Tibial nerve (tissue), 4 donors: ENCODE measurements at regions not wholly inside any gene's neighbourhood (a gene's known extent, or its start where the extent isn't known, plus 50 kb on each side); places are given as distances from the start of the nearest gene placed in this dataset.

Experiments used
- DNase-seq, 2 donors: peaks; one replicate each; pipeline ENCODE4 v3.0.0-alpha.2; 2019; ENCODE audit warnings: low spot score in 2 of 2
- H3K27ac ChIP-seq, 4 donors: fragments of 200-600 bp; sonication (generic) in 3 of 4; one replicate each; pipeline ENCODE4 v1.5.1; 2017 to 2019; ENCODE audit warnings: mild to moderate bottlenecking in 1 of 4
- H3K27me3 ChIP-seq, 2 donors: fragments of 200-600 bp; sonication (generic) in 1 of 2; one replicate each; pipeline versions ENCODE4 v1.5.1 to v1.6.0; 2017 to 2019
- H3K36me3 ChIP-seq, 3 donors: fragments of 200-600 bp; sonication (generic); one replicate each; pipeline ENCODE4 v1.5.1; 2018 to 2019
- H3K4me1 ChIP-seq, 4 donors: fragments of 200-600 bp; sonication (generic) in 3 of 4; one replicate each; pipeline ENCODE4 v1.5.1; 2017 to 2019
- H3K4me3 ChIP-seq, 4 donors: fragments of 200-600 bp; sonication (generic) in 3 of 4; one replicate each; pipeline ENCODE4 v1.5.1; 2017 to 2019; ENCODE audit warnings: mild to moderate bottlenecking in 1 of 4, moderate library complexity in 1 of 4
- H3K9me3 ChIP-seq, 4 donors: fragments of 200-600 bp; sonication (generic) in 3 of 4; one replicate each; pipeline ENCODE4 v1.5.1; 2017 to 2019
- EP300 ChIP-seq, 2 donors: sonication (generic); formaldehyde crosslinking; IDR thresholded peaks; one replicate each; pipeline ENCODE4 v1.6.1; 2017; ENCODE audit warnings: antibody characterized with exemption in 2 of 2, mild to moderate bottlenecking in 1 of 2
- POLR2A ChIP-seq, 2 donors: fragments of 450-650 bp; IDR thresholded peaks; one replicate each; pipeline ENCODE4 v1.6.1; 2017; ENCODE audit warnings: antibody characterized with exemption in 2 of 2, mild to moderate bottlenecking in 2 of 2, moderate library complexity in 2 of 2
- WGBS, 2 donors: methylation state at CpG; one replicate each; pipeline ENCODE4 v1.1.5; 2018; 5-methylcytosine and 5-hydroxymethylcytosine counted together
- TF ChIP-seq, protein P1 (sequence below), 5 experiments: fragments of 200-600 bp in 3 of 5; fragments of 450-650 bp in 2 of 5; sonication (generic) in 3 of 5; IDR thresholded peaks; one replicate each; pipeline ENCODE4 v1.5.1; 2016 to 2019; ENCODE audit warnings: antibody characterized with exemption in 5 of 5, mild to moderate bottlenecking in 3 of 5, moderate library complexity in 2 of 5

DNA sequence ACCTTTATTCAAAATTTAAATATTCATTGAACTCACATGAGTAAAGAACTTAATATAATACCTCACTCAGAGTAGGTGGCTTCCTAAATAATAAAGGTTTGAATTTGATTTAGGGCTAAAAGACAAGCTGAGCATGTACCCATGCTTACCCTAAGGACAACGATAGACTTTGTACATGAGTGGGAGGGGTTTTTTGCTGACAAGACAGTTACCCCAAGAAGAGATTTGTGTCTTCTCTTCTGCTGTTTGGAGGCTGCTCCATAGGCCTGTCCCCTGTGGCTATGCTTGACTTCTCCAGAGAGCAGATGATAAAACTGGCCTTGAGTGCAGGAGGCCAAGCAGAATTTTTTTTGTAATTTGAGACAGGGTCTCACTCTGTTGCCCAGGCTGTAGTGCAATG lies 383.9 kb downstream of the TMEM182 start:
- H3K36me3 ChIP-seq: no peaks in the 10 kb centered on the region
- H3K9me3 ChIP-seq: no peaks in the 10 kb centered on the region
- no peak overlapping the region for H3K4me3 ChIP-seq
- no peak overlapping the region for H3K27ac ChIP-seq
- no peaks in the 10 kb centered on the region for H3K27me3 ChIP-seq
- TF ChIP-seq, protein P1, sequence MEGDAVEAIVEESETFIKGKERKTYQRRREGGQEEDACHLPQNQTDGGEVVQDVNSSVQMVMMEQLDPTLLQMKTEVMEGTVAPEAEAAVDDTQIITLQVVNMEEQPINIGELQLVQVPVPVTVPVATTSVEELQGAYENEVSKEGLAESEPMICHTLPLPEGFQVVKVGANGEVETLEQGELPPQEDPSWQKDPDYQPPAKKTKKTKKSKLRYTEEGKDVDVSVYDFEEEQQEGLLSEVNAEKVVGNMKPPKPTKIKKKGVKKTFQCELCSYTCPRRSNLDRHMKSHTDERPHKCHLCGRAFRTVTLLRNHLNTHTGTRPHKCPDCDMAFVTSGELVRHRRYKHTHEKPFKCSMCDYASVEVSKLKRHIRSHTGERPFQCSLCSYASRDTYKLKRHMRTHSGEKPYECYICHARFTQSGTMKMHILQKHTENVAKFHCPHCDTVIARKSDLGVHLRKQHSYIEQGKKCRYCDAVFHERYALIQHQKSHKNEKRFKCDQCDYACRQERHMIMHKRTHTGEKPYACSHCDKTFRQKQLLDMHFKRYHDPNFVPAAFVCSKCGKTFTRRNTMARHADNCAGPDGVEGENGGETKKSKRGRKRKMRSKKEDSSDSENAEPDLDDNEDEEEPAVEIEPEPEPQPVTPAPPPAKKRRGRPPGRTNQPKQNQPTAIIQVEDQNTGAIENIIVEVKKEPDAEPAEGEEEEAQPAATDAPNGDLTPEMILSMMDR (IDR thresholded peaks at IDR 0.05): no peak
- DNase-seq: no peak
- WGBS, 2 donors: 63 to 68% methylated on average over 1 of the region's 1 CpG
- H3K4me1 ChIP-seq: no peaks in the 10 kb centered on the region

DNA sequence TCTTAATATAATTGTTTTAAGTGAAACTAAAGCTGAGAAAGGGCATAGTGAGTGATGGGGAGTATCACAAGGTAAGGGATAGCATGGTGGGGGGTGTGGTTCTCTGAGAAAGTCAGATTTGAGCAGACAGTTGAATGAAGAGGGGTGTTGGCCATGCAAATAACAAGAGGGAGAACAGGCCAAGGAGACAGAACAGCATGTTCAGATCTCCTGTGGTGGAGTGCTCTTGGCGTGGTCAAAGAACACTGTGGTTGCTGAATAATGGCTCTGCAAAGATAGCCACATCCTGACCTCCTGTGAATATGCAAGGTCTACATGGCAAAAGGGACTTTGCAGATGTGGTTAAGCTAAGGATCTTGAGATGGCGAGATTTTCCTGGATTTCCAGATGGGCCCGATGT lies 389.2 kb downstream of the TMEM182 start:
- no peak overlapping the region for H3K4me3 ChIP-seq
- H3K27me3 ChIP-seq: no peaks in the 10 kb centered on the region
- DNase-seq: no peak
- H3K9me3 ChIP-seq: no peaks in the 10 kb centered on the region
- TF ChIP-seq POLR2A (IDR thresholded peaks at IDR 0.05) (no peak), EP300 (IDR thresholded peaks at IDR 0.05) (no peak)
- TF ChIP-seq, protein P1 (IDR thresholded peaks at IDR 0.05): no peak
- H3K4me1 ChIP-seq: no peaks in the 10 kb centered on the region
- 84 to 95% methylated on average over 3 of the region's 3 CpGs for WGBS, 2 donors
- no peaks in the 10 kb centered on the region for H3K36me3 ChIP-seq
- no peak overlapping the region for H3K27ac ChIP-seq

DNA sequence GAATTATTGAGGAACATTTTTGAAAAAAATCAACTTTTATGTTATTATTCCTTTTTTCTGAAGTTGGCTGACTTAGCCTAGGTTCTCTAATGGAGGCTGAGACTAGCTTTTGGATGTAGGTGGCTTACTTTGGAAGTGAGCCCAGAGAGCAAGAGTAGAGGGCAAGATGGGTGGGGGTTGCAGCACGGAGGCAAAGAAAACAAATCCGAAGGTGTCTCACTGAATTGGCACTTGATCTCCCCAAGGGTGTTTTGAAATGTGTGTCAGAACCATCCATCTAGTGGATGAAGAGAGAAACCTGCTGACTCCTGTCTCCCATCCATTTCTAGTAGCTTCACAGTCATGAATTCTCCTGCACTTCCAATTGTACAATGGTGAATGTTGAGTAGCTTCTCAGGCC lies 390.7 kb downstream of the TMEM182 start:
- TF ChIP-seq POLR2A (IDR thresholded peaks at IDR 0.05) (no peak), EP300 (IDR thresholded peaks at IDR 0.05) (no peak)
- TF ChIP-seq, protein P1 (IDR thresholded peaks at IDR 0.05): no peak
- H3K36me3 ChIP-seq: no peaks in the 10 kb centered on the region
- H3K4me3 ChIP-seq: no peak overlapping the region
- no peaks in the 10 kb centered on the region for H3K9me3 ChIP-seq
- no peak for DNase-seq
- no peak overlapping the region for H3K27ac ChIP-seq
- H3K4me1 ChIP-seq: no peaks in the 10 kb centered on the region
- H3K27me3 ChIP-seq: no peaks in the 10 kb centered on the region
- WGBS, 2 donors: 35 to 61% methylated on average over 2 of the region's 2 CpGs

DNA sequence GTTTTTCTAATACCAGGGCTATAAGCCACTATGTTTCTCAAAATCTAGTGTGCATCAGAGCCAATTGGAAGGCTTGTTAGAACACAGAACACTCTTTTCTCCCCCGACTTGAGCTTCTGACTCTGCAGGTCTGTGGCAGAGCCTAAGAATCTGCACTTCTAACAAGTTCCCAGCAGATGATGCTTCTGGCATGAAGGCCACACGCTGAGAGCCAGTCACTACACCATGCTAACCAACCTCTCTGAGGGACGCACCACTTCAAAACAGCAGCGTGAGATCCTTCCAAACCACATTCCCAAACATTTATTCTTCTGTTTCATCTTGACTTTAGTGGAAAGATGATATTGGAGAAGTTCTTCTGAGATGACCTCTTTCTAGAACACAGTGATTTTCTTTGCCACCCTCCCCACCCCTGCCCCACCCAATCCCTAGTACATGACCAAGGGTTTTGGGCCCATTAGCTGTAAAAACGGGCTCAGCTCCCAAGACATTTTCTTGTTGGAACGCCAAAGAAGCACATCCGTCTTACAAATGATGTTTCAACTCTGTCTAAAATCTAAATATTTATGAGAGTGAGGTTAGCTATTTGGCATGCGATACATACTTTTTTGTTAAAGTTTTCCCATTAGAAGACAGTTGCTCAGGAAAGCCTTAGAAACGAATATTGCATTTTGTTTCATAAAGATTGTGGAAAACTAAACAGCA lies 391.9 kb downstream of the TMEM182 start:
- no peak overlapping the region for H3K4me3 ChIP-seq

GRCh38 chr2:103155308-103155707 lies 393.5 kb downstream of the TMEM182 start:
- no peak for DNase-seq
- no peaks in the 10 kb centered on the region for H3K27me3 ChIP-seq
- H3K4me1 ChIP-seq: no peaks in the 10 kb centered on the region
- H3K36me3 ChIP-seq: no peaks in the 10 kb centered on the region
- 89 to 97% methylated on average over 3 of the region's 3 CpGs for WGBS, 2 donors
- no peaks in the 10 kb centered on the region for H3K9me3 ChIP-seq
- H3K4me3 ChIP-seq: no peak overlapping the region
- TF ChIP-seq POLR2A (IDR thresholded peaks at IDR 0.05) (no peak), EP300 (IDR thresholded peaks at IDR 0.05) (no peak)
- TF ChIP-seq, protein P1 (IDR thresholded peaks at IDR 0.05): no peak
- no peak overlapping the region for H3K27ac ChIP-seq

More for the DNA sequence above, 391.9 kb downstream of the TMEM182 start:
- WGBS, 2 donors: 67 to 76% methylated on average over 9 of the region's 9 CpGs
- Histone ChIP-seq H3K36me3 (no peaks in the 10 kb centered on the region), H3K27ac (no peak overlapping the region), H3K9me3 (no peaks in the 10 kb centered on the region), H3K27me3 (no peaks in the 10 kb centered on the region), H3K4me1 (no peaks in the 10 kb centered on the region)
- no peak for TF ChIP-seq EP300 (IDR thresholded peaks at IDR 0.05)
- DNase-seq: no peak

- WGBS, 2 donors: 67 to 78% methylated on average over 3 of the region's 3 CpGs
Measured at GRCh38 chr2:103159018-103159417, 397.2 kb downstream of the TMEM182 start.

More at GRCh38 chr2:103159018-103159417, 397.2 kb downstream of the TMEM182 start:
- H3K4me1 ChIP-seq: no peaks in the 10 kb centered on the region
- no peaks in the 10 kb centered on the region for H3K9me3 ChIP-seq
- DNase-seq: no peak
- TF ChIP-seq, protein P1 (IDR thresholded peaks at IDR 0.05): no peak
- no peak for TF ChIP-seq POLR2A (IDR thresholded peaks at IDR 0.05)
- TF ChIP-seq EP300 (IDR thresholded peaks at IDR 0.05): no peak
- H3K27me3 ChIP-seq: no peaks in the 10 kb centered on the region
- no peaks in the 10 kb centered on the region for H3K36me3 ChIP-seq
- no peak overlapping the region for H3K4me3 ChIP-seq
- H3K27ac ChIP-seq: no peak overlapping the region
